SU-DHL-6 (cell line): ENCODE measurements at regions not wholly inside any gene's neighbourhood (a gene's known extent, or its start where the extent isn't known, plus 50 kb on each side); places are given as distances from the start of the nearest gene placed in this dataset.
"Not testable (repeated sequence)": the region's sequence is repeated elsewhere in the genome, so short reads cannot be mapped to it uniquely, and the experiment has no call there.

ENCODE experiments used
- EZH2phosphoT487 ChIP-seq: fragments of 200-600 bp; sonication (generic), shearing (Covaris generic); conservative IDR thresholded peaks from 2 replicates; pipeline ENCODE4 v1.6.1; 2018; ENCODE audit warnings: mild to moderate bottlenecking, antibody characterized with exemption, low read length, moderate library complexity, mixed read lengths
- TF ChIP-seq, protein P1 (sequence below): fragments of 200-600 bp; sonication (generic); IDR thresholded peaks from one replicate; pipeline ENCODE4 v1.5.1; 2017; ENCODE audit warnings: antibody characterized with exemption, mild to moderate bottlenecking, low read length, moderate library complexity; ENCODE audit not compliant: insufficient read depth, poor library complexity, severe bottlenecking

DNA sequence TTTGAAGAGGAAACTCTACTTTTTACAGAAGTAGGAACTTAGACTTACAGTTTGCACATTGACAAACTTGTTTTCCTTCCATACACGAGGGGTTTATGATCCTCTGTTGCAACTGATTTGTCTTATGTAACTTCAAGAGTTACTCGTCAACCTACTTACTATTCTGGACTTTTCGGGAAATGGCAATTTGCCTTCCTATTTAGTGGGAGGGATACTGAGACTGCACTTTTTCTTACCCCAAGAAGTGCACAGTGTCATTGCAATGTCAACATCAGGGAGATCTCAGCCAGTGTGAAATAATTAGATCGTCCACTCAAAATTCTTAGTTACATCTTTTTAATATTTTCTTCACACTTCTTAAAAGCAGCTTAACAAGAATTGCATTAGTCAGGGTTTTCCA, 153.9 kb upstream of the FAM20C start:
- TF ChIP-seq, protein P1, sequence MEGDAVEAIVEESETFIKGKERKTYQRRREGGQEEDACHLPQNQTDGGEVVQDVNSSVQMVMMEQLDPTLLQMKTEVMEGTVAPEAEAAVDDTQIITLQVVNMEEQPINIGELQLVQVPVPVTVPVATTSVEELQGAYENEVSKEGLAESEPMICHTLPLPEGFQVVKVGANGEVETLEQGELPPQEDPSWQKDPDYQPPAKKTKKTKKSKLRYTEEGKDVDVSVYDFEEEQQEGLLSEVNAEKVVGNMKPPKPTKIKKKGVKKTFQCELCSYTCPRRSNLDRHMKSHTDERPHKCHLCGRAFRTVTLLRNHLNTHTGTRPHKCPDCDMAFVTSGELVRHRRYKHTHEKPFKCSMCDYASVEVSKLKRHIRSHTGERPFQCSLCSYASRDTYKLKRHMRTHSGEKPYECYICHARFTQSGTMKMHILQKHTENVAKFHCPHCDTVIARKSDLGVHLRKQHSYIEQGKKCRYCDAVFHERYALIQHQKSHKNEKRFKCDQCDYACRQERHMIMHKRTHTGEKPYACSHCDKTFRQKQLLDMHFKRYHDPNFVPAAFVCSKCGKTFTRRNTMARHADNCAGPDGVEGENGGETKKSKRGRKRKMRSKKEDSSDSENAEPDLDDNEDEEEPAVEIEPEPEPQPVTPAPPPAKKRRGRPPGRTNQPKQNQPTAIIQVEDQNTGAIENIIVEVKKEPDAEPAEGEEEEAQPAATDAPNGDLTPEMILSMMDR: not testable (repeated sequence)
- not testable (repeated sequence) for TF ChIP-seq EZH2phosphoT487
